Hepatocyte (in vitro differentiated cells): ENCODE measurements at regions not wholly inside any gene's neighbourhood (a gene's known extent, or its start where the extent isn't known, plus 50 kb on each side); places are given as distances from the start of the nearest gene placed in this dataset.

Experiments
- DNase-seq: peaks from one replicate; pipeline ENCODE4 v3.0.0-alpha.2; 2016; ENCODE audit warnings: low spot score
- H2AFZ ChIP-seq: fragments of 200-600 bp; sonication (generic); 2 replicates; pipeline ENCODE4 v1.6.0; 2016; ENCODE audit warnings: antibody characterized with exemption, mild to moderate bottlenecking
- H3K27ac ChIP-seq: fragments of 200-600 bp; sonication (generic); 2 replicates; pipeline ENCODE4 v1.5.1; 2016; ENCODE audit warnings: mild to moderate bottlenecking
- H3K27me3 ChIP-seq: fragments of 200-600 bp; sonication (generic); 2 replicates; pipeline ENCODE4 v1.6.1; 2016
- H3K36me3 ChIP-seq: fragments of 200-600 bp; sonication (generic); replicated peaks from 2 replicates; pipeline ENCODE4 v1.5.1; 2016; ENCODE audit warnings: low read depth; ENCODE audit not compliant: insufficient read depth
- H3K4me1 ChIP-seq: fragments of 200-600 bp; sonication (generic); 2 replicates; pipeline ENCODE4 v1.5.1; 2016; ENCODE audit warnings: mild to moderate bottlenecking, moderate library complexity; ENCODE audit not compliant: insufficient read depth
- H3K4me2 ChIP-seq: fragments of 200-600 bp; sonication (generic); 2 replicates; pipeline ENCODE4 v1.6.0; 2016
- H3K4me3 ChIP-seq: fragments of 200-600 bp; sonication (generic); 2 replicates; pipeline ENCODE4 v1.5.1; 2016; ENCODE audit warnings: mild to moderate bottlenecking
- H3K79me2 ChIP-seq: fragments of 200-600 bp; sonication (generic); 2 replicates; pipeline ENCODE4 v1.6.0; 2017; ENCODE audit warnings: mild to moderate bottlenecking
- H3K9me2 ChIP-seq: fragments of 200-600 bp; sonication (generic); replicated peaks from 2 replicates; pipeline ENCODE4 v1.6.0; 2017; ENCODE audit warnings: mild to moderate bottlenecking; ENCODE audit not compliant: insufficient read depth
- H3K9me3 ChIP-seq: fragments of 200-600 bp; sonication (generic); 2 replicates; pipeline ENCODE4 v1.5.1; 2016; ENCODE audit warnings: low read depth, mild to moderate bottlenecking
- H4K20me1 ChIP-seq: fragments of 200-600 bp; sonication (generic); 2 replicates; pipeline ENCODE4 v1.6.0; 2016; ENCODE audit warnings: mild to moderate bottlenecking; ENCODE audit not compliant: insufficient read depth, poor library complexity, severe bottlenecking
- CTCF ChIP-seq: fragments of 200-600 bp; sonication (generic); IDR thresholded peaks from 2 replicates; pipeline ENCODE4 v1.5.1; 2016; ENCODE audit warnings: antibody characterized with exemption, mild to moderate bottlenecking; ENCODE audit not compliant: poor library complexity
- EZH2 ChIP-seq: fragments of 200-600 bp; sonication (generic); IDR thresholded peaks from 2 replicates; pipeline ENCODE4 v1.6.1; 2016; ENCODE audit warnings: antibody characterized with exemption, mild to moderate bottlenecking, borderline replicate concordance
- EZH2phosphoT487 ChIP-seq: fragments of 200-600 bp; sonication (generic); IDR thresholded peaks from one replicate; pipeline ENCODE4 v1.6.1; 2018; ENCODE audit warnings: antibody characterized with exemption, mild to moderate bottlenecking, low read depth, moderate library complexity; ENCODE audit not compliant: unreplicated experiment, severe bottlenecking
- WGBS: methylation state at CpG from one replicate; pipeline ENCODE4 v1.1.6; 2016; ENCODE audit warnings: low lambda C conversion rate; ENCODE audit errors: missing lambda C conversion rate; 5-methylcytosine and 5-hydroxymethylcytosine counted together

DNA sequence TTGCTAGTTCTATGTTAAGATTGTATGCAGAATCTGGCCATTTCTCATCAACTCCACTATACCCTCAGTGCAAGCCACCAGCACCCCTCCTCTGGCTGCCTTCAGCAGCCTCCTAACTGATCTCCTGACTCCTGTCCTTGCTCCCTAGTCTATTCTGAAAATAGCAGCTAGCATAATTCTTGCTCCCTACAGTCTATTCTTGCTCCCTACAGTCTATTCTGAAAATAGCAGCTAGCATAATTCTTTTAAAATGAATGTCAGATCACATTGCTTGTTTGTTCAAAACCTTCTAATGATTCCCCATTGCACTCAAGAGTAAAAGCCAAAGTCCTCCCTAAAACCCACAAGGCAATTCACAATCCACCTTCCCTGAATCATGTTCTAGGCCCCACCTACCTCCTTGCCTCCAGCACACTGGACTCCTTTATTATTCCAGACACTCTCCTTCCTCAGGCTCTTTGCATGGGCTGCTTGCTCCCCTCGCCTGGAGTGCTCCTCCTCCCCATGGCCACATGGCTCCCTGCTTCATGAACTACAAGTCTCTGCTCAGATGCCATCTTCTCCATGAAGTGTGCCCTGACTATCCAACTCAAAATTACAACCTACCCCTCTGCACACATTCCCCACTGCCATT is 164.2 kb upstream of the TNFAIP3 start:
- Histone ChIP-seq H3K9me2 (no peaks in the 10 kb centered on the region), H3K4me2 (no peak overlapping the region), H2AFZ (no peak overlapping the region), H3K4me1 (peaks cover 13% of the 10 kb centered on the region), H3K4me3 (no peak overlapping the region), H4K20me1 (no peaks in the 10 kb centered on the region), H3K79me2 (no peaks in the 10 kb centered on the region), H3K36me3 (no peaks in the 10 kb centered on the region), H3K27me3 (no peaks in the 10 kb centered on the region), H3K9me3 (no peaks in the 10 kb centered on the region), H3K27ac (no peak overlapping the region)
- no peak for DNase-seq
- TF ChIP-seq EZH2phosphoT487: no peak
- TF ChIP-seq CTCF: no peak
- TF ChIP-seq EZH2: no peak
- 71% methylated on average over 1 of the region's 1 CpG for WGBS

DNA sequence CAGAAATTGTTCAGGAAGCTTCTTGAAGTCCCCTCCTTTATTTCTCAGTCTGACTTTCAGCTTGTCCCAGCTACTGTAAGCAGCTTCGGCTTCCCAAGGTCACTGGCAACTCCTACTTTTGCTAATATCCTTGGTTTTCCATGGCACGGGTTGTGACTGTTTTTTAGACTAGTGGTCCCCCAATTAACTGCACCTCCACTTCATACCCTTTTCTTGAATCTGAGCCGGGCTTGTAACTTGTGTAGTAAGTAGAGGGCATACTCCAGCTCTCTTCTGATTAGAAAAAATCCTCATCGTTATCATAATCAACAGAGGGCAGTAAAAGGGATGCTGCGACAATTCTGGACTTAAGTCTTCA is 162.3 kb upstream of the TNFAIP3 start:
- H4K20me1 ChIP-seq: no peaks in the 10 kb centered on the region
- H3K27me3 ChIP-seq: no peaks in the 10 kb centered on the region
- H3K4me3 ChIP-seq: no peak overlapping the region
- WGBS: 53% methylated on average over 5 of the region's 5 CpGs
- H3K9me3 ChIP-seq: no peaks in the 10 kb centered on the region
- H3K27ac ChIP-seq: peak overlapping the region; percentile 5
- H3K79me2 ChIP-seq: no peaks in the 10 kb centered on the region
- H3K9me2 ChIP-seq: no peaks in the 10 kb centered on the region
- no peaks in the 10 kb centered on the region for H3K36me3 ChIP-seq
- TF ChIP-seq EZH2: no peak
- no peak for TF ChIP-seq EZH2phosphoT487
- no peak for TF ChIP-seq CTCF
- H2AFZ ChIP-seq: peak overlapping the region; percentile 0
- peaks cover 5% of the 10 kb centered on the region for H3K4me1 ChIP-seq
- no peak for DNase-seq
- peak overlapping the region; percentile 4 for H3K4me2 ChIP-seq

GRCh38 chr6:137705160-137706082 is 161.6 kb upstream of the TNFAIP3 start:
- Histone ChIP-seq H4K20me1 (no peaks in the 10 kb centered on the region), H3K27ac (peak overlapping the region; percentile 5)
- peak; percentile 85 for DNase-seq

More at GRCh38 chr6:137705160-137706082, 161.6 kb upstream of the TNFAIP3 start:
- Histone ChIP-seq H3K4me2 (peak overlapping the region; percentile 4), H2AFZ (peak overlapping the region; percentile 0), H3K36me3 (no peaks in the 10 kb centered on the region), H3K9me2 (no peaks in the 10 kb centered on the region), H3K27me3 (no peaks in the 10 kb centered on the region), H3K4me1 (peaks cover 5% of the 10 kb centered on the region), H3K79me2 (no peaks in the 10 kb centered on the region), H3K4me3 (no peak overlapping the region), H3K9me3 (no peaks in the 10 kb centered on the region)
- WGBS: 52% methylated on average over 11 of the region's 11 CpGs
- no peak for TF ChIP-seq EZH2
- peak; percentile 84 for TF ChIP-seq CTCF
